HG03439 (cell line): ENCODE measurements at regions not wholly inside any gene's neighbourhood (a gene's known extent, or its start where the extent isn't known, plus 50 kb on each side); places are given as distances from the start of the nearest gene placed in this dataset.

Experiments
- ATAC-seq: cut with Tn5 transposase; IDR thresholded peaks from one replicate; pipeline ENCODE4 v1.9.1; 2021; ENCODE audit warnings: mild to moderate bottlenecking, moderate library complexity; ENCODE audit not compliant: unreplicated experiment

GRCh38 chr11:81472646-81473045 is 1261.0 kb downstream of the FAM181B start:
- no peak for ATAC-seq

- ATAC-seq = no peak
Observed at GRCh38 chr11:81470446-81470845, 1263.2 kb downstream of the FAM181B start.

DNA sequence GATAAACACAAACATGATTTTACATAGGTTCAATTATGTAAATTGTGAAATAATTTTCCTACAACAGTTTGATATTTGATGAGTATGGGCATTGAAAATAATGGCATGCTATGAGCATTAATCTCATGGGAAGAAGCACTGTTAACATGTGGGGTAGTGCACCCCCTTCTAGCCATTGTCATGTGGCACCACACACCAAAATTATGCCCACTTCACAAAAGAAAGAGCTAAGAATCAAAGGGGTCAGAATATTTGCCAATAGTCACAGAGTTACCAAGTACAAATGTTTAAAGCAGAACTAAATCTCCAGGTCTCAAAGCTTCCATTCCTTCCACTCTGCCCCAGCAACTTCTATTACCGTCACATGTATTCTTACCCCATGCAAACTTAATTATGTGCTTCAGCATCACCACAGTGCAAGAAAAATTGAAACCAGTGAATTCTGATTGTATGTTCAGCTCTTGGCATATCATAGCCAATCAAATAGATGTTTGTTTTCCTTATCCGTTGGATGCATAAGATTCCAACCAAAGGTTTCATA is 1273.8 kb downstream of the FAM181B start:
- ATAC-seq = no peak

DNA sequence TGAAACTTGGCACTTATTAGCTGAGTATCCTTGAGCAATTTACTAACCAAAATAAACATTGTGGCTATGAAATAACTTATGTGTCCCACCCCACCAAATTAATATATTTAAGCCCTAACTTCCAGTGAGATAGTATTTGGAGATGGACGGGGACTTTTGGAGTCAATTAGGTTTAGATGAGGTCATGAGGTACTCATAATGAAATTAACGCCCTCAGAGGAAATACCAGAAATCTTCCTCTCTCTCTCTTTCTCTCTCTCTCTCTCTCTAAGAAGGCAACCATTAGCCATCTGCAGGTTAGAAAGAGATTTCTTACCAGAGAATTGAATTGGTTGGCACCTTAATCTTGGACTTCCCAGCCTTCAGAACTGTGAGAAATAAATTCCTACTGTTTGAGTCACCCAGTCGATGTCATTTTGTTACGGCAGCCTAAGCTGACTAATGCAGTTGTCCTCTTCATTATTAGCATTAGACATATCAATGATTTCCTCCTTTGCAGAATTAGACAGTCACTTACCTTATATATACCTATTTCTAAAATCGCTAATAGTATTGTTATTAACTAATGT is 1284.0 kb downstream of the FAM181B start:
- ATAC-seq = no peak

- ATAC-seq = no peak
Observed at GRCh38 chr11:81444297-81444696, 1289.4 kb downstream of the FAM181B start.

DNA sequence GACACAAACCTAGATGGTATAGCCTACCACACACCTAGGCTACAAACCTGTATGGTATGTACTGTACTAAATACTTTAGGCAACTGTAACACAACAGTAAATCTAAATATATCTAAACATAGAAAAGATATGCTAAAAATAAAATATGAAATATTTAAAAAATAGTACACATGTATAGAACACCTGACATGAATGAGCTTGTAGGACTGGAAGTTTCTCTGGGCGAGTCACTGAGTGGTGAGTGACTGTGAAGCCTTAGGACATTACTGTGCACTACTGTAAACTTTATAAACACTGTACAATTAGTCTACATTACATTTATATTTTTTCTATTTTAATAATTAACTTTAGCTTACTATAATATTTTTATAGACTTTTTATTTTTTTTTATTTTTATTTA is 1301.3 kb downstream of the FAM181B start:
- no peak for ATAC-seq

DNA sequence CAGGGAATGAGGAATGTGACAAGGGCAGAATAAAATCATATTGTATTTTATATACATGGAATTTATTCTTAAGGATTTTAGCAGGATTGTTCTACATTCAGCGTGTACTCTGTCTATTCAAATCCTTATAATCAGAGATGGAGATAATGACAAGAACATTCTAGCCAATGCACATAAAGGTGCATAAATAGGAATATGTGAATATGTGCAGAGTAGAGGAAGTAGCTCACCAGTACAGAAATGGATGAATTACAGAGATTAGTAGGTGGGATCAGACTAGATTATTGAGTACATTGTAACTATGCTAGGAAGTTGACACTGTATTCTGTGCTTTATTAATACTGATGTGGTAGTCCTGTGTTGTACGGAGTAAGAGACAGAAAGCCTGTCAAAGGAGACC is 1308.8 kb downstream of the FAM181B start:
- no peak for ATAC-seq

DNA sequence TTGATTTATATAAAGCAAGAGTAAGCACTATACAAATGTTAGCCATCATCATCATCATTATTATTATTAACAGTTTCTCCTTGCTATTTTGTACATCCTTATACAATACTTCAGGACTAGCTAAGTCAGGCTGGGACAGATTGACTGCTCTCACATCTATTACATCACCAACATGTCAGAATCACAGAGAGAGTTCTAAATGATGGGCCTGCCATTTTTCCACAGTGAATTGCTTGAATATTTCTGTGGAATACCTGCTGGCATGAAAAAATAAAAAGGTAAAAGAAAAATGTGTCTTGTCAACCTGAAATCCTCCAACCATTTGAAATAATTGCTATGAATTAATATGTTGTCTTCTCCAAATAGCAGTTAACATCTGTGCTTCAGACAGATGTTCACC is 1311.3 kb downstream of the FAM181B start:
- ATAC-seq = no peak

- no peak for ATAC-seq
Observed at GRCh38 chr11:81421251-81421860, 1312.3 kb downstream of the FAM181B start.

- no peak for ATAC-seq
Observed at GRCh38 chr11:81420668-81421250, 1312.9 kb downstream of the FAM181B start.

GRCh38 chr11:81397316-81397715 is 1336.3 kb downstream of the FAM181B start:
- ATAC-seq = no peak

DNA sequence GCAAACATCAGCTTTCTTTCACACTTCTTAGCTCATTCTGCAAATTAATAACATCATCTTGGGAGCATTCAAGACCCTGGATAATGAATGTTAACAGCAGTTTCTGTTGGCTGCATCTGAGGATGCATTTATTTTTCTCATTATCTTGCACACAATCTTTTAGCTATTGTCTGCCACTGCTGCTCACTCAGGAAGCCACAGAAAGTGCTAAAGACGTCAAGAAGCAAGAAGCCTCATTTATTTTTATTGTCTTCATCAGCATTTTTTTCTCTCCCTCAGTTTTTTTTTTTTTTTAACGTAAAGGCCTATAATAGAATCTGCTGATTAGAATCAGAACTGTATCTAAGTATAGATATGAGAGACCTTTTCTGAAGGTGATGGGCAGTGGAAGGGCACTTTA is 1339.4 kb downstream of the FAM181B start:
- ATAC-seq = no peak

- no peak for ATAC-seq
Observed at GRCh38 chr11:81388326-81388725, 1345.3 kb downstream of the FAM181B start.

DNA sequence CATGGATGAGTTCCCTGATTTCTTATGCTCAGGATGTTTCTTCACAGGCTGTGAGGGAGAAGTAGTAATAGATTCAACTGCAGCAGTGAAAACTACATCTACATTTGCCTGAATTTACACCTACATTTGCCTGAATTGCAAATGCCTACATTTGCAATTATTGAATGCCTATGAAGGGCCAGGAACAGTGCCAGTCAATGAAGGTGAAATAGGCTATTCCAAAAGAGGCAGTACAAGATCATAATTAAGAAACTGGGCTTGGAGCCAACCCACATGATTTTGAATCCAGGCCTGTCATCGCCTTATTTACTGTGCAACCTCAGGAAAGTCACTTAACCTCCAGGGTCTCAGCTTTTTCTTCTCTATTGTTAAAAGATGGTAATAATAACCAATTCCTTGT is 1353.3 kb downstream of the FAM181B start:
- no peak for ATAC-seq

DNA sequence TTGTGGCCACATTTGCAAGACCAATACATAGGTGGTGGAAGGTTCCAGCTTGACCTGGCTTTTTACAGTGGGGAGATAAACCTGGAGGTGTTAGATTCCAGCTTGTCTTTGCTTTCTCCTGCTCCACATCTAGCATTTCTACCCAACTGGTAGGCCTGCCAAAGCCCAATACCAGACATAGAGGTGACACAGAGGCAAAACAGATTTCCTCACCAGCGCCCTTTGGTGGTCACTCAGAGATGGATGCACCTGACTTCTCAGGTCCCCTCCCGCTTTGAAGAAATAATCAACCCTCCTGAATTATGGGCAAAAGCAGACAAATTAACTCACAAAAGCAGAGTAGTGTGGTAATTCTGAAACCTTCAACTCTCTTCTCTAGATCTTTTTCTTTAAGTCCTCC is 1356.2 kb downstream of the FAM181B start:
- no peak for ATAC-seq

- no peak for ATAC-seq
Observed at GRCh38 chr11:81373986-81374385, 1359.7 kb downstream of the FAM181B start.

DNA sequence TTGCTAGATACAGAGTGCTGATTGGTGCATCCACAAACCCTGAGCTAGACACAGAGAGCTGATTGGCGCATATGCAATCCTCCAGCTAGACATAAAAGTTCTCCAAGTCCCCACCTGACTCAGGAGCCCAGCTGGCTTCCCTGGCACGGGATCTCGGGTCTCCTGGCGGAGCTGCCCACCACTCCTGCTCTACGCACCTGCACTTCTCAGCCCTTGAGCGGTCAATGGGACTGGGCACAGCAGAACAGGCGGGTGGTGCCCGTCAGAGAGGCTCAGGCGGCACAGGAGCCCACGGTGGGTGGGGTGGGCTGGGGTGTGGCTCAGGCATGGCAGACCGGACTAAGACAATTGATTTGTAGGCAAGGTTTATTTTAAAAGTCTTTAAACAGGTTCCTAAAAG is 1365.5 kb downstream of the FAM181B start:
- no peak for ATAC-seq

GRCh38 chr11:81365496-81365895 is 1368.2 kb downstream of the FAM181B start:
- no peak for ATAC-seq

- no peak for ATAC-seq
Observed at GRCh38 chr11:81359476-81359875, 1374.2 kb downstream of the FAM181B start.

DNA sequence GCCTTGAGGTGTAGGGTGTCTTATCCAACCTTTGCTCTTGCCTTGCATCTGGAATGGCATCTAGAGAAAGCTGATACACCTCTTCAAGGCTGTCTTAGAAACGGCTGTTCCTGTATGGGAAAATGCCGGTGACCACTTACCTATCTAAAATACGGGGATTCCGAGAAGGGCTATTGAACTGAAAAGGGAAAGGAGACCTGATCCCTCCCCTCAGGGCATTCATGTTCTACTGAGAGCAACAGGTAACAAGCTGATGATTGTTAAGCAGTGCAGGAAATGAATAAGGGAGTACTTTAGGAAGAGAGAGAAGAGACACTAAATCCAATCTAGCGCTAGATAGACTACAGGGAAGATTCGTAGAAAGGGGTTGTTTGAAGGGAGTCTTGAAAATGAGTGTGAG is 1388.1 kb downstream of the FAM181B start:
- ATAC-seq = no peak

DNA sequence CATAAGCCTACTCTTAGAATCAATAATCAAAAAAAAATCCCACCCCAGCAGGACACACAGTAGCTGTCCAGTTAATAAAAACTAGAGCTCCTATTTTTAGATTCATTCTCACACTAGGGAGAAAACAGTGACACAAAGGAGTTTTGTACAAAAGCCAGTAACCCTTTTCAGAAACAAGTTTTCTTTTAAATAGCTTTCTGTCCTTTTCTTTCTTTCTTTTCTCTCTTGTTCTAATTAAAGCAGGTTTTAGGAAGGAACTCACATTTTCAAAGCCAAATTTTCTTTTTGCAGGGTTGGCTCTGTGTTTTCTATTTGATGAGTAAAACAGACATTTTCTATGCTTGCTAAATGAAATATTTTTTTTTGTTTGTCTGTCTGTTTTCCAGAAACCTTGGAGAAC is 1390.7 kb downstream of the FAM181B start:
- ATAC-seq = no peak

DNA sequence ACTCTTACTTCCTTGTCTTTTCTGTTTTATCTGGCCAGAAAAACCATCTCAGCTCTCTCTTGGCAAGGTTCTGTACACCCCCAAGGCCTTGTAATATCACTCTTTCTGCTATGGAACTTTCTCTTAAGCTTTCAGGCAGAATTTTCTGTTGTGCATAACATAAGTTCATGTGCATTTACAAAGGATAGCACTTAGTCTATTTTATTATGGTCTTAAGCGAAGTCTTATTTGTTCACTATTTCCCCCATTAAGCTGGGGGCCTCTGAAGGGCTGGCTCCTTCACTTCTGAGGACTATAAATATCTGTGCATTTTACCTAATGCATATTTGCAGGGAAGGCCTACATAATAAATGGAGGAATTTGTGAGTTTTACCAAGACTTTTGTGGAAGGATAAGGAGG is 1393.4 kb downstream of the FAM181B start:
- no peak for ATAC-seq
